ENCODE measurements at regions not wholly inside any gene's neighbourhood (a gene's known extent, or its start where the extent isn't known, plus 50 kb on each side); places are given as distances from the start of the nearest gene placed in this dataset.

GRCh38 chr21:38561205-38561604, 62.9 kb upstream of the ERG start:
- FAIRE-seq: no peak
- SMC1A ChIA-PET (ENCODE audit: uncharacterized antibody, unreplicated experiment): no interaction called here

DNA sequence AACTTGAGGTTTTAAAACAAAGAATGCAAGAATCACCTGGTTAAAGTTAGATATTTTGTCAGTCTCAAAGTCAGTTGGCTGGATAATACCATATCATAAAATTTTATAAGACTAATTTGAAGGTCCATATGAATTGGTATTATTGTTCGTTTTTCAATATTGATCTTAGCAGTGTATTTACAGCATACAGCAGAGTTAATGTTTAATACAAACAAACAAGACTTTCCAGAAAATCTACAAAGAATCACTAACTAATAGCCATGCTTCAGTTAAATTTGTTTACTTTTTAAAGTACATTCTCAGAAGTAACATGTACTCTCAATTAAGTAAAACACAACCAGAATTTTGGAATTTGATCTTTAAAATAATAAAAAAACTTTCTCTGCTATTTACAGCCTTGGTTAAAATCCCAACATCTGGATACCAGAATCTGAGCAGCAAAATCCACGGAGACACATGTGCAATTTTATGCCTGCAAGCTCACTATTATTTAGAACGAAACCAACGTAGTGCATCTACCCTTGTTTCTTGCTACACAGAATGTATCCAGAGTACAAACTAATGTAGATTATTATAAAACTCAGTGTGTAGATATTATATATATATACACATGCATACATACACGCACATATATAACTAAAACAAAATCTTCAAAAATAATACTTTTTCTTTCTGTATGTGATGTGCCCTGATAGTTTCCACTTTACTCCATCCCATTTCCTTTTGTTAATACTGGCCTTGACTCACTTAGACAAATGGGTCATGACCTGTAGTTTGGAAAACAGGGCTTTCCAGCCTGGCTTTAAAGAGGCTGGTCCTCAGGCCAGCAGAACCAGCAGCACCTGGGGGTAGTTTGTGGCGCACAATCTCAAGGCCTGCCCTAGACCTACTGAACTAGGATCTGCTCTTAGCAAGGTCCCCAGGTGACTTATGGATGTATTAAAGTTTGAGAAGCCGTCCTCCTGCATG, 63.6 kb upstream of the ERG start:
- POLR2A ChIA-PET: no interaction called here
- no peak overlapping the region for H3K4me2 ChIP-seq (ENCODE audit: control insufficient read depth, insufficient read depth)
- SMC1A ChIA-PET (ENCODE audit: uncharacterized antibody, unreplicated experiment): no interaction called here
- no peaks in the 10 kb centered on the region for H3K4me1 ChIP-seq (ENCODE audit: control insufficient read depth, insufficient read depth, low read length)
- no peaks in the 10 kb centered on the region for H3K9me3 ChIP-seq (replicated peaks; ENCODE audit: control insufficient read depth, insufficient read depth, low read length)
- H3K36me3 ChIP-seq (ENCODE audit: control insufficient read depth in 2 of 2, insufficient read depth in 2 of 2, low read length in 1 of 2): no peaks in the 10 kb centered on the region; a peak in 1 of 4 replicates
- RAD21 ChIA-PET (ENCODE audit: unreplicated experiment): no interaction called here
- DNase-seq (ENCODE audit: low read depth, low spot score): no peak
- BruUV-seq (replicated peaks): no TSS peak
- no peak overlapping the region for H3K9ac ChIP-seq (ENCODE audit: control insufficient read depth, insufficient read depth, low read length)
- no peak overlapping the region for H2AFZ ChIP-seq (ENCODE audit: control insufficient read depth, low read depth, low read length)
- no peak for ATAC-seq
- no peak overlapping the region for H3K27ac ChIP-seq (ENCODE audit: control insufficient read depth, insufficient read depth)
- CTCF ChIA-PET: no interaction called here
- no peaks in the 10 kb centered on the region for H3K27me3 ChIP-seq (replicated peaks in 1 of 2; ENCODE audit: control insufficient read depth in 2 of 2, insufficient read depth in 2 of 2, low read length in 1 of 2)
- intact Hi-C loops (cut with micrococcal nuclease; ENCODE audit: unreplicated experiment) (no loop called here), in situ Hi-C loops (cut with MboI) (no loop called here)
- FAIRE-seq: no peak
- no peak overlapping the region for H3K4me3 ChIP-seq
- 15% methylated on average over 7 of the region's 7 CpGs for WGBS (ENCODE audit: insufficient coverage, insufficient replicate concordance, low lambda C conversion rate, missing lambda C conversion rate)
- no peaks in the 10 kb centered on the region for H4K20me1 ChIP-seq (ENCODE audit: control insufficient read depth, insufficient read depth)
- no peaks in the 10 kb centered on the region for H3K79me2 ChIP-seq (ENCODE audit: control insufficient read depth, insufficient read depth, low read length)
- TF ChIP-seq NR2C1 (IDR thresholded peaks at IDR 0.05): no peak
- TF ChIP-seq IRF4 (IDR thresholded peaks at IDR 0.05; ENCODE audit: low read depth, low read length): no peak
- TF ChIP-seq IKZF1 (conservative IDR thresholded peaks at IDR 0.05): no peak
- TF ChIP-seq TAF1 (IDR thresholded peaks at IDR 0.05; ENCODE audit: borderline replicate concordance, low read depth, low read length): no peak
- no peak for TF ChIP-seq NR2F1 (conservative IDR thresholded peaks at IDR 0.05)
- no peak for TF ChIP-seq MTA2 (IDR thresholded peaks at IDR 0.05; ENCODE audit: low read depth)
- TF ChIP-seq IKZF2 (IDR thresholded peaks at IDR 0.05): no peak
- no peak for TF ChIP-seq RAD51 (IDR thresholded peaks at IDR 0.05)
- TF ChIP-seq, protein P1, sequence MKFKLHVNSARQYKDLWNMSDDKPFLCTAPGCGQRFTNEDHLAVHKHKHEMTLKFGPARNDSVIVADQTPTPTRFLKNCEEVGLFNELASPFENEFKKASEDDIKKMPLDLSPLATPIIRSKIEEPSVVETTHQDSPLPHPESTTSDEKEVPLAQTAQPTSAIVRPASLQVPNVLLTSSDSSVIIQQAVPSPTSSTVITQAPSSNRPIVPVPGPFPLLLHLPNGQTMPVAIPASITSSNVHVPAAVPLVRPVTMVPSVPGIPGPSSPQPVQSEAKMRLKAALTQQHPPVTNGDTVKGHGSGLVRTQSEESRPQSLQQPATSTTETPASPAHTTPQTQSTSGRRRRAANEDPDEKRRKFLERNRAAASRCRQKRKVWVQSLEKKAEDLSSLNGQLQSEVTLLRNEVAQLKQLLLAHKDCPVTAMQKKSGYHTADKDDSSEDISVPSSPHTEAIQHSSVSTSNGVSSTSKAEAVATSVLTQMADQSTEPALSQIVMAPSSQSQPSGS (IDR thresholded peaks at IDR 0.05; ENCODE audit: low read length): no peak
- TF ChIP-seq SUZ12 (IDR thresholded peaks at IDR 0.05; ENCODE audit: unreplicated experiment): no peak

More at GRCh38 chr21:38561205-38561604, 62.9 kb upstream of the ERG start:
- TF ChIP-seq KDM1A (IDR thresholded peaks at IDR 0.05; ENCODE audit: borderline replicate concordance) (no peak), MTA2 (IDR thresholded peaks at IDR 0.05; ENCODE audit: low read depth) (no peak), POU2F2 (IDR thresholded peaks at IDR 0.05; ENCODE audit: borderline replicate concordance, low read depth, low read length) (no peak), CREB1 (IDR thresholded peaks at IDR 0.05; ENCODE audit: low read depth) (no peak)
- TF ChIP-seq, protein P1 (IDR thresholded peaks at IDR 0.05; ENCODE audit: low read length): no peak
- Histone ChIP-seq H3K27me3 (replicated peaks in 1 of 2; ENCODE audit: control insufficient read depth in 2 of 2, insufficient read depth in 2 of 2, low read length in 1 of 2) (no peaks in the 10 kb centered on the region), H3K4me2 (ENCODE audit: control insufficient read depth, insufficient read depth) (no peak overlapping the region), H2AFZ (ENCODE audit: control insufficient read depth, low read depth, low read length) (no peak overlapping the region), H3K36me3 (ENCODE audit: control insufficient read depth in 2 of 2, insufficient read depth in 2 of 2, low read length in 1 of 2) (no peaks in the 10 kb centered on the region; a peak in 1 of 4 replicates), H3K27ac (ENCODE audit: control insufficient read depth, insufficient read depth) (no peak overlapping the region), H3K4me3 (no peak overlapping the region), H3K4me1 (ENCODE audit: control insufficient read depth, insufficient read depth, low read length) (no peaks in the 10 kb centered on the region), H4K20me1 (ENCODE audit: control insufficient read depth, insufficient read depth) (no peaks in the 10 kb centered on the region), H3K9me3 (replicated peaks; ENCODE audit: control insufficient read depth, insufficient read depth, low read length) (no peaks in the 10 kb centered on the region), H3K9ac (ENCODE audit: control insufficient read depth, insufficient read depth, low read length) (no peak overlapping the region), H3K79me2 (ENCODE audit: control insufficient read depth, insufficient read depth, low read length) (no peaks in the 10 kb centered on the region)
- intact Hi-C loops (cut with micrococcal nuclease; ENCODE audit: unreplicated experiment) (no loop called here), in situ Hi-C loops (cut with MboI) (no loop called here)
- ATAC-seq (no peak), DNase-seq (ENCODE audit: low read depth, low spot score) (no peak)
- RAD21 ChIA-PET (ENCODE audit: unreplicated experiment): no interaction called here
- CTCF ChIA-PET: no interaction called here
- POLR2A ChIA-PET: no interaction called here
- BruUV-seq (replicated peaks): no TSS peak
